ENCODE measurements at regions not wholly inside any gene's neighbourhood (a gene's known extent, or its start where the extent isn't known, plus 50 kb on each side); places are given as distances from the start of the nearest gene placed in this dataset.

- TF ChIP-seq, protein P1, sequence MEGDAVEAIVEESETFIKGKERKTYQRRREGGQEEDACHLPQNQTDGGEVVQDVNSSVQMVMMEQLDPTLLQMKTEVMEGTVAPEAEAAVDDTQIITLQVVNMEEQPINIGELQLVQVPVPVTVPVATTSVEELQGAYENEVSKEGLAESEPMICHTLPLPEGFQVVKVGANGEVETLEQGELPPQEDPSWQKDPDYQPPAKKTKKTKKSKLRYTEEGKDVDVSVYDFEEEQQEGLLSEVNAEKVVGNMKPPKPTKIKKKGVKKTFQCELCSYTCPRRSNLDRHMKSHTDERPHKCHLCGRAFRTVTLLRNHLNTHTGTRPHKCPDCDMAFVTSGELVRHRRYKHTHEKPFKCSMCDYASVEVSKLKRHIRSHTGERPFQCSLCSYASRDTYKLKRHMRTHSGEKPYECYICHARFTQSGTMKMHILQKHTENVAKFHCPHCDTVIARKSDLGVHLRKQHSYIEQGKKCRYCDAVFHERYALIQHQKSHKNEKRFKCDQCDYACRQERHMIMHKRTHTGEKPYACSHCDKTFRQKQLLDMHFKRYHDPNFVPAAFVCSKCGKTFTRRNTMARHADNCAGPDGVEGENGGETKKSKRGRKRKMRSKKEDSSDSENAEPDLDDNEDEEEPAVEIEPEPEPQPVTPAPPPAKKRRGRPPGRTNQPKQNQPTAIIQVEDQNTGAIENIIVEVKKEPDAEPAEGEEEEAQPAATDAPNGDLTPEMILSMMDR (IDR thresholded peaks at IDR 0.05; ENCODE audit: low read depth, low read length, poor library complexity, severe bottlenecking), result no peak
- no peak for TF ChIP-seq EZH2phosphoT487 (IDR thresholded peaks at IDR 0.05; ENCODE audit: borderline replicate concordance, low read length)
Measured at GRCh38 chr4:14504162-14504561, 498.1 kb upstream of the CPEB2 start.

All from DOHH2 (cell line).